WTC11 (cell line): ENCODE measurements at regions not wholly inside any gene's neighbourhood (a gene's known extent, or its start where the extent isn't known, plus 50 kb on each side); places are given as distances from the start of the nearest gene placed in this dataset.

ENCODE experiments used
- ATAC-seq: fragments of 200-7000 bp; cut with Tn5 transposase; 2 replicates; pipeline ENCODE4 v1.10.0; 2021; ENCODE audit warnings: mild to moderate bottlenecking, moderate library complexity
- CTCF ChIA-PET: fragments of 300-600 bp; sonication (Branson Sonifier 250); formaldehyde crosslinking; loops from one replicate; lab custom pipeline; 2021; ENCODE audit warnings: antibody characterized with exemption; lab: Charles Lee
- POLR2A ChIA-PET: fragments of 350-600 bp; sonication (Branson Sonifier 250); formaldehyde crosslinking; loops from one replicate; lab custom pipeline; 2021; ENCODE audit warnings: antibody characterized with exemption; lab: Charles Lee
- DNase-seq: peaks from one replicate; pipeline ENCODE4 v3.0.0; 2021; ENCODE audit warnings: low spot score
- H3K27ac Mint-ChIP-seq: 2 replicates; pipeline ENCODE4 v1.8.0; 2021; ENCODE audit warnings: mixed read lengths
- H3K27me3 Mint-ChIP-seq: 2 replicates; pipeline ENCODE4 v1.8.0; 2021; ENCODE audit warnings: low read depth, mild to moderate bottlenecking, moderate library complexity, mixed read lengths
- H3K36me3 Mint-ChIP-seq: 2 replicates; pipeline ENCODE4 v1.8.0; 2021; ENCODE audit warnings: mixed read lengths
- H3K4me1 Mint-ChIP-seq: 2 replicates; pipeline ENCODE4 v1.8.0; 2022; ENCODE audit warnings: mixed read lengths
- H3K4me3 Mint-ChIP-seq: 2 replicates; pipeline ENCODE4 v1.8.0; 2021; ENCODE audit warnings: mild to moderate bottlenecking, moderate library complexity, mixed read lengths
- H3K9me3 Mint-ChIP-seq: 2 replicates; pipeline ENCODE4 v1.8.0; 2021; ENCODE audit warnings: mixed read lengths
- AFF4 ChIP-seq: sonication (generic); formaldehyde crosslinking; IDR thresholded peaks from 2 replicates; pipeline ENCODE4 v1.8.1; 2023; ENCODE audit warnings: mild to moderate bottlenecking, missing genetic modification reagents, borderline replicate concordance
- ATF6 ChIP-seq: sonication (generic); formaldehyde crosslinking; IDR thresholded peaks from 2 replicates; pipeline ENCODE4 v1.8.1; 2023; ENCODE audit warnings: mild to moderate bottlenecking, missing genetic modification reagents
- IRF2 ChIP-seq: sonication (generic); formaldehyde crosslinking; IDR thresholded peaks from 2 replicates; pipeline ENCODE4 v1.8.0; 2022; ENCODE audit warnings: low read depth, missing genetic modification reagents, borderline replicate concordance
- MXD4 ChIP-seq: fragments of 250-450 bp; sonication (Bioruptor Pico); IDR thresholded peaks from 2 replicates; pipeline ENCODE4 v1.8.0; 2021; ENCODE audit warnings: mild to moderate bottlenecking, moderate library complexity, borderline replicate concordance
- NFE2L1 ChIP-seq: sonication (generic); formaldehyde crosslinking; IDR thresholded peaks from 2 replicates; pipeline ENCODE4 v1.8.1; 2023; ENCODE audit warnings: missing genetic modification reagents
- OVOL2 ChIP-seq: fragments of 250-450 bp; sonication (Bioruptor Pico); IDR thresholded peaks from 2 replicates; pipeline ENCODE4 v1.9.0; 2021; ENCODE audit warnings: mild to moderate bottlenecking, borderline replicate concordance
- PRRX2 ChIP-seq: fragments of 250-450 bp; sonication (Bioruptor Pico); IDR thresholded peaks from 2 replicates; pipeline ENCODE4 v1.8.0; 2021; ENCODE audit warnings: mild to moderate bottlenecking
- SMAD3 ChIP-seq: sonication (generic); formaldehyde crosslinking; IDR thresholded peaks from 2 replicates; pipeline ENCODE4 v1.8.0; 2022; ENCODE audit warnings: missing genetic modification reagents, mild to moderate bottlenecking, borderline replicate concordance
- ZMAT4 ChIP-seq: fragments of 250-450 bp; sonication (Bioruptor Pico); IDR thresholded peaks from 2 replicates; pipeline ENCODE4 v1.9.0; 2021; ENCODE audit warnings: mild to moderate bottlenecking
- ZNF138 ChIP-seq: sonication (generic); formaldehyde crosslinking; conservative IDR thresholded peaks from 2 replicates; pipeline ENCODE4 v1.8.1; 2022; ENCODE audit warnings: mild to moderate bottlenecking, moderate library complexity, missing genetic modification reagents
- ZNF396 ChIP-seq: fragments of 250-450 bp; sonication (Bioruptor Pico); IDR thresholded peaks from 2 replicates; pipeline ENCODE4 v1.8.0; 2021; ENCODE audit warnings: mild to moderate bottlenecking, moderate library complexity, borderline replicate concordance
- ZNF532 ChIP-seq: fragments of 250-450 bp; sonication (Bioruptor Pico); IDR thresholded peaks from 2 replicates; pipeline ENCODE4 v1.9.0; 2021; ENCODE audit warnings: mild to moderate bottlenecking, borderline replicate concordance
- TF ChIP-seq, protein P1 (sequence below): sonication (generic); formaldehyde crosslinking; IDR thresholded peaks from 2 replicates; pipeline ENCODE4 v1.8.1; 2022; ENCODE audit warnings: mild to moderate bottlenecking, moderate library complexity, missing genetic modification reagents
- TF ChIP-seq, protein P2 (sequence below): sonication (generic); formaldehyde crosslinking; IDR thresholded peaks from 2 replicates; pipeline ENCODE4 v1.8.1; 2023; ENCODE audit warnings: mild to moderate bottlenecking, missing genetic modification reagents
- TF ChIP-seq, protein P3 (sequence below): fragments of 250-450 bp; sonication (Bioruptor Pico); IDR thresholded peaks from 2 replicates; pipeline ENCODE4 v2.1.2; 2022; ENCODE audit warnings: mild to moderate bottlenecking, moderate library complexity

GRCh38 chr3:5499404-5499803 lies 311.9 kb downstream of the EDEM1 start:
- Mint-ChIP-seq H3K36me3 (peaks cover 11% of the 10 kb centered on the region), H3K27me3 (no peaks in the 10 kb centered on the region), H3K4me3 (no peak overlapping the region), H3K9me3 (peaks cover 41% of the 10 kb centered on the region), H3K4me1 (peaks cover 10% of the 10 kb centered on the region; the same call in 1 of the 2 replicates), H3K27ac (no peak overlapping the region)
- ATAC-seq (no peak), DNase-seq (no peak)
- ChIA-PET POLR2A (no interaction called here), CTCF (no interaction called here)
- TF ChIP-seq, protein P1, sequence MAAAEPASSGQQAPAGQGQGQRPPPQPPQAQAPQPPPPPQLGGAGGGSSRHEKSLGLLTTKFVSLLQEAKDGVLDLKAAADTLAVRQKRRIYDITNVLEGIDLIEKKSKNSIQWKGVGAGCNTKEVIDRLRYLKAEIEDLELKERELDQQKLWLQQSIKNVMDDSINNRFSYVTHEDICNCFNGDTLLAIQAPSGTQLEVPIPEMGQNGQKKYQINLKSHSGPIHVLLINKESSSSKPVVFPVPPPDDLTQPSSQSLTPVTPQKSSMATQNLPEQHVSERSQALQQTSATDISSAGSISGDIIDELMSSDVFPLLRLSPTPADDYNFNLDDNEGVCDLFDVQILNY (CRISPR knock-in tag), result no peak
- TF ChIP-seq ZNF138 (CRISPR knock-in tag) (no peak), IRF2 (CRISPR knock-in tag) (no peak)
- TF ChIP-seq, protein P2, sequence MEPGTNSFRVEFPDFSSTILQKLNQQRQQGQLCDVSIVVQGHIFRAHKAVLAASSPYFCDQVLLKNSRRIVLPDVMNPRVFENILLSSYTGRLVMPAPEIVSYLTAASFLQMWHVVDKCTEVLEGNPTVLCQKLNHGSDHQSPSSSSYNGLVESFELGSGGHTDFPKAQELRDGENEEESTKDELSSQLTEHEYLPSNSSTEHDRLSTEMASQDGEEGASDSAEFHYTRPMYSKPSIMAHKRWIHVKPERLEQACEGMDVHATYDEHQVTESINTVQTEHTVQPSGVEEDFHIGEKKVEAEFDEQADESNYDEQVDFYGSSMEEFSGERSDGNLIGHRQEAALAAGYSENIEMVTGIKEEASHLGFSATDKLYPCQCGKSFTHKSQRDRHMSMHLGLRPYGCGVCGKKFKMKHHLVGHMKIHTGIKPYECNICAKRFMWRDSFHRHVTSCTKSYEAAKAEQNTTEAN, result no peak

DNA sequence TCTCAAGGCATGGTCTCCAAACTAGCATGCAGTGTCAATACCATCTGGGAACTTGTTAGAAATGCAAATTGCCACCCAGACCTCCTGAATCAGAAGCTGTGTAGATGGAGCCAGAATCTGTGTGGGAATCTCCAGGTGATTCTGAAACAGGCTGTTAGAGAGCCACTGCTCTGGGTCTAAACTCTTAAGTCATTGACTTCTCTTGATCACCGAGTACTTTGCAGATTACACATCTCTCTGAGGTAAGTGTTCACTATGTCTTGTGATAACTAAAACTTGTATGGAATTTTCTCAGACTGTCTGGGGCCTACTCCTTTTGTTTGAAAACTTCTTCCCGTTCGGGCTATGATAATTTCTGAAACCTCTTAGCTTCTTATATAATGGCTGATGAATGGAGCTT lies 315.6 kb downstream of the EDEM1 start:
- H3K27me3 Mint-ChIP-seq, result no peaks in the 10 kb centered on the region; the same call in 1 of the 2 replicates
- DNase-seq (no peak), ATAC-seq (no peak)
- peaks cover 18% of the 10 kb centered on the region for H3K4me1 Mint-ChIP-seq
- peaks cover 43% of the 10 kb centered on the region for H3K9me3 Mint-ChIP-seq
- no peak overlapping the region for H3K4me3 Mint-ChIP-seq
- H3K36me3 Mint-ChIP-seq, result peaks cover 26% of the 10 kb centered on the region
- CTCF ChIA-PET, result no interaction called here
- POLR2A ChIA-PET, result no interaction called here
- H3K27ac Mint-ChIP-seq, result no peak overlapping the region
- no peak for TF ChIP-seq ZMAT4

- Mint-ChIP-seq H3K27ac (no peak overlapping the region), H3K36me3 (peaks cover 36% of the 10 kb centered on the region), H3K4me1 (peaks cover 18% of the 10 kb centered on the region), H3K27me3 (no peaks in the 10 kb centered on the region; the same call in 1 of the 2 replicates), H3K4me3 (no peak overlapping the region), H3K9me3 (peaks cover 53% of the 10 kb centered on the region)
- POLR2A ChIA-PET, result no interaction called here
- DNase-seq, result no peak
- CTCF ChIA-PET, result no interaction called here
- no peak for TF ChIP-seq ZNF396
- no peak for TF ChIP-seq MXD4 (CRISPR knock-in tag)
- TF ChIP-seq NFE2L1 (CRISPR knock-in tag), result no peak
- no peak for TF ChIP-seq SMAD3
- TF ChIP-seq ATF6 (CRISPR knock-in tag), result no peak
- TF ChIP-seq, protein P1 (CRISPR knock-in tag), result no peak
- TF ChIP-seq, protein P3, sequence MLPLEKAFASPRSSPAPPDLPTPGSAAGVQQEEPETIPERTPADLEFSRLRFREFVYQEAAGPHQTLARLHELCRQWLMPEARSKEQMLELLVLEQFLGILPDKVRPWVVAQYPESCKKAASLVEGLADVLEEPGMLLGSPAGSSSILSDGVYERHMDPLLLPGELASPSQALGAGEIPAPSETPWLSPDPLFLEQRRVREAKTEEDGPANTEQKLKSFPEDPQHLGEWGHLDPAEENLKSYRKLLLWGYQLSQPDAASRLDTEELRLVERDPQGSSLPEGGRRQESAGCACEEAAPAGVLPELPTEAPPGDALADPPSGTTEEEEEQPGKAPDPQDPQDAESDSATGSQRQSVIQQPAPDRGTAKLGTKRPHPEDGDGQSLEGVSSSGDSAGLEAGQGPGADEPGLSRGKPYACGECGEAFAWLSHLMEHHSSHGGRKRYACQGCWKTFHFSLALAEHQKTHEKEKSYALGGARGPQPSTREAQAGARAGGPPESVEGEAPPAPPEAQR, result no peak
- TF ChIP-seq ZNF532, result no peak
- no peak for TF ChIP-seq AFF4 (CRISPR knock-in tag)
- no peak for TF ChIP-seq OVOL2 (CRISPR knock-in tag)
- TF ChIP-seq PRRX2 (CRISPR knock-in tag), result no peak
- ATAC-seq, result no peak
These were observed 316.6 kb downstream of the EDEM1 start for GRCh38 chr3:5504135-5504534.
